Testis (tissue), 2 donors: ENCODE measurements at regions not wholly inside any gene's neighbourhood (a gene's known extent, or its start where the extent isn't known, plus 50 kb on each side); places are given as distances from the start of the nearest gene placed in this dataset.

ENCODE experiments used
- CTCF ChIP-seq, 3 experiments: fragments of 450-650 bp in 2 of 3; fragments of 200-600 bp in 1 of 3; sonication (generic) in 1 of 3; IDR thresholded peaks; one replicate each; pipeline ENCODE4 v1.5.1; 2016 to 2019; ENCODE audit warnings: antibody characterized with exemption in 3 of 3, mild to moderate bottlenecking in 2 of 3, moderate library complexity in 1 of 3
- POLR2A ChIP-seq: fragments of 450-650 bp; IDR thresholded peaks from one replicate; pipeline ENCODE4 v1.6.1; 2017; ENCODE audit warnings: antibody characterized with exemption, mild to moderate bottlenecking, moderate library complexity

GRCh38 chr4:27096142-27096824 is 235.6 kb downstream of the STIM2 start:
- no peak for TF ChIP-seq CTCF (IDR thresholded peaks at IDR 0.05)
- TF ChIP-seq POLR2A, result no peak
